ENCODE measurements at regions not wholly inside any gene's neighbourhood (a gene's known extent, or its start where the extent isn't known, plus 50 kb on each side); places are given as distances from the start of the nearest gene placed in this dataset.

GRCh38 chr13:59478908-59479307 lies 684.8 kb downstream of the DIAPH3 start:
- TF ChIP-seq CTCF (IDR thresholded peaks at IDR 0.05; ENCODE audit: insufficient read depth, low read depth, low read length) = no peak
- no peak for TF ChIP-seq EZH2 (IDR thresholded peaks at IDR 0.05; ENCODE audit: insufficient read depth, low read length)
